AG04450 (cell line): ENCODE measurements at regions not wholly inside any gene's neighbourhood (a gene's known extent, or its start where the extent isn't known, plus 50 kb on each side); places are given as distances from the start of the nearest gene placed in this dataset.

Experiments
- CTCF ChIA-PET: fragments of 300-600, 350-600 bp; formaldehyde crosslinking; extraction: SDS; loops from one replicate; lab custom pipeline; 2022; ENCODE audit warnings: antibody characterized with exemption, inconsistent platforms; lab: Charles Lee
- POLR2A ChIA-PET: fragments of 350-600 bp; formaldehyde crosslinking; extraction: SDS; loops from one replicate; lab custom pipeline; 2021; ENCODE audit warnings: antibody characterized with exemption, inconsistent platforms; lab: Yijun Ruan, JAX
- DNase-seq: peaks from one replicate; pipeline ENCODE4 v3.0.0-alpha.2; 2011; ENCODE audit warnings: low read depth, low spot score
- H3K27ac ChIP-seq: one replicate; pipeline ENCODE4 v1.5.1; 2012; ENCODE audit warnings: low read depth, low read length, control low read depth
- H3K27me3 ChIP-seq: one replicate; pipeline ENCODE4 v1.6.0; 2012; ENCODE audit warnings: low read length; ENCODE audit not compliant: control insufficient read depth, insufficient read depth
- H3K4me3 ChIP-seq: 2 replicates; pipeline ENCODE4 v1.5.1; 2011; ENCODE audit warnings: mild to moderate bottlenecking, low read depth, low read length, control low read depth
- H3K9me3 ChIP-seq: 2 replicates; pipeline ENCODE4 v1.5.1; 2012; ENCODE audit warnings: low read length; ENCODE audit not compliant: control insufficient read depth, insufficient read depth
- CTCF ChIP-seq: IDR thresholded peaks from 2 replicates; pipeline ENCODE4 v1.5.1; 2011; ENCODE audit warnings: low read depth, low read length, control low read depth, inconsistent platforms

DNA sequence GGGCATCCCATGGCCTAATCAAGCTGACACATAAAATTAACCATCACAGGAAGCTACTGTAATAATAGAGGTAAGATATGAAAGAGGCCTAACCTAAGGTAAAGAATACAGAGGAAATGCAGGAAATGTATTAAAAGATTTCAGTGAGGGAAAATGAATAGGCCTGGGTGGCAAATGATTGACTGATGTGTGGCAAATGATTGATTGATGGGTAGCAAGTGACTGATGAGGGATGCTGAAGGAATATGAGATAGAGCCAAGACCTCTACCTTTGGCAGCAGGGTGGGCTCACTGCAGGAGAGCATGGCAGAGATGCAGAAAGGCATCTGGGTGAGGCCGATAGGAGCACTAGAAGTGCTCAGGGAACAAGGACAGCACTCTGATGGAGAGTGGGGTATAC, 172.9 kb downstream of the KCTD12 start:
- TF ChIP-seq CTCF = no peak
- Histone ChIP-seq H3K4me3 (no peak overlapping the region), H3K27ac (no peak overlapping the region), H3K9me3 (no peaks in the 10 kb centered on the region), H3K27me3 (no peaks in the 10 kb centered on the region)
- POLR2A ChIA-PET = no interaction called here
- no peak for DNase-seq
- CTCF ChIA-PET = interaction anchor here (0.6 kb wide), 1 partner anchor 10 kb away, joined by 4 read pairs; no protein-coding TSS in a partner anchor

GRCh38 chr13:76711550-76712182, 174.5 kb downstream of the KCTD12 start:
- ChIA-PET POLR2A (interaction anchor here (1.0 kb wide), 1 partner anchor 12 kb away, joined by 3 read pairs; no protein-coding TSS in a partner anchor), CTCF (no interaction called here)
- no peaks in the 10 kb centered on the region for H3K9me3 ChIP-seq
- TF ChIP-seq CTCF = no peak
- DNase-seq = peak; percentile 81
- H3K4me3 ChIP-seq = no peak overlapping the region
- H3K27me3 ChIP-seq = no peaks in the 10 kb centered on the region
- peak overlapping the region; percentile 53 for H3K27ac ChIP-seq

GRCh38 chr13:76709851-76710250, 176.4 kb downstream of the KCTD12 start:
- H3K27me3 ChIP-seq = no peaks in the 10 kb centered on the region
- no peak for TF ChIP-seq CTCF
- H3K27ac ChIP-seq = no peak overlapping the region
- DNase-seq = no peak
- POLR2A ChIA-PET = interaction anchor here (1.3 kb wide), 1 partner anchor 14 kb away, joined by 3 read pairs; no protein-coding TSS in a partner anchor
- H3K4me3 ChIP-seq = no peak overlapping the region
- CTCF ChIA-PET = interaction anchor here (0.6 kb wide), 1 partner anchor 38 kb away, joined by 3 read pairs; no protein-coding TSS in a partner anchor
- H3K9me3 ChIP-seq = no peaks in the 10 kb centered on the region

- Histone ChIP-seq H3K9me3 (no peaks in the 10 kb centered on the region), H3K27ac (no peak overlapping the region), H3K4me3 (no peak overlapping the region), H3K27me3 (no peaks in the 10 kb centered on the region)
- no peak for DNase-seq
- no peak for TF ChIP-seq CTCF
- POLR2A ChIA-PET = no interaction called here
- CTCF ChIA-PET = interaction anchor here (0.6 to 1.4 kb wide), 2 partner anchors 272 to 863 kb away, joined by 3 to 4 read pairs; no protein-coding TSS in a partner anchor
Observed at GRCh38 chr13:76708138-76708688, 178.0 kb downstream of the KCTD12 start.

- H3K27ac ChIP-seq = no peak overlapping the region
- DNase-seq = no peak
- H3K4me3 ChIP-seq = no peak overlapping the region
- no peaks in the 10 kb centered on the region for H3K27me3 ChIP-seq
- CTCF ChIA-PET = interaction anchor here (0.6 to 1.4 kb wide), 2 partner anchors 273 to 864 kb away, joined by 3 to 4 read pairs; no protein-coding TSS in a partner anchor
- H3K9me3 ChIP-seq = no peaks in the 10 kb centered on the region
- TF ChIP-seq CTCF = no peak
- POLR2A ChIA-PET = no interaction called here
Observed at GRCh38 chr13:76707360-76707759, 178.8 kb downstream of the KCTD12 start.
